GM10266 (cell line): ENCODE measurements at regions not wholly inside any gene's neighbourhood (a gene's known extent, or its start where the extent isn't known, plus 50 kb on each side); places are given as distances from the start of the nearest gene placed in this dataset.

ENCODE experiments used
- DNase-seq: peaks from one replicate; pipeline ENCODE4 v3.0.0; 2012; ENCODE audit errors: extremely low spot score
- CTCF ChIP-seq: IDR thresholded peaks from 2 replicates; pipeline ENCODE4 v1.5.1; 2012; ENCODE audit warnings: mild to moderate bottlenecking, low read depth; ENCODE audit not compliant: control insufficient read depth, insufficient read depth; ENCODE audit errors: missing control alignments

GRCh38 chr5:2103940-2104339 is 221.2 kb upstream of the IRX4 start:
- no peak for TF ChIP-seq CTCF
- no peak for DNase-seq

GRCh38 chr5:2102819-2103776 is 220.4 kb upstream of the IRX4 start:
- TF ChIP-seq CTCF = no peak
- no peak for DNase-seq

- TF ChIP-seq CTCF = no peak
- no peak for DNase-seq
Observed at GRCh38 chr5:2101685-2102084, 219.0 kb upstream of the IRX4 start.

GRCh38 chr5:2096887-2097505 is 214.3 kb upstream of the IRX4 start:
- DNase-seq = no peak
- no peak for TF ChIP-seq CTCF

GRCh38 chr5:2095011-2095410 is 212.3 kb upstream of the IRX4 start:
- TF ChIP-seq CTCF = no peak
- no peak for DNase-seq

- TF ChIP-seq CTCF = no peak
- no peak for DNase-seq
Observed at GRCh38 chr5:2094616-2094995, 211.9 kb upstream of the IRX4 start.
